GM12892 (cell line): ENCODE measurements at regions not wholly inside any gene's neighbourhood (a gene's known extent, or its start where the extent isn't known, plus 50 kb on each side); places are given as distances from the start of the nearest gene placed in this dataset.

ENCODE experiments used
- POLR2A ChIP-seq: IDR thresholded peaks from 2 replicates; pipeline ENCODE4 v1.6.1; 2011; ENCODE audit warnings: low read depth, low read length, control low read depth
- POLR2AphosphoS5 ChIP-seq: IDR thresholded peaks from 2 replicates; pipeline ENCODE4 v1.6.1; 2011; ENCODE audit warnings: low read depth, low read length, control low read depth
- TAF1 ChIP-seq: IDR thresholded peaks from 2 replicates; pipeline ENCODE4 v1.6.1; 2011; ENCODE audit warnings: low read depth, mild to moderate bottlenecking, control low read depth, low read length, borderline replicate concordance

DNA sequence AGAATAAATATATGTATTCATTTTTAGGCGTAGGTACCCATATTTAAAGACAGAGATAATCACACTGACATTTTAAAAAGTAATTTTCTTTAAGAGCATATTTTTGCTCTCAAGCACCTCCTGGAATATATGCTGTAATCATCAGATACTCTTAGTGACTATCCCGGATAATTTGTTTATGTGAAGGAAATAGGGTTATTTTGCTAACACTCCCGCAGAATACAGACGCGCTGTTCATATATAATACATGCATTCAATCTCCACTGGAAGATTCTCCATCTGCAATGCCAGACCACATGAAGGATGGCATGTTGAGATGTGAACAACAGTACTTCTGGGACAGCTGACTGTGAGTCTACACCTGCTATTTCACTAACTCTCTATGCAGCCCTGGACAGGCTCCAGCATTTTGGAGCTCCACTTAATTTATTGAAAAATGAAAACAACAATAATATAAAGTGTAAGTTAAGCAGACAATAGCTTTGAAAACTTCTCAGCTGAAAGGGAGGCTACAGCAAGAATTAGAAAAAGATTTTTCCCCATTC lies 430.6 kb downstream of the TMX3 start:
- TF ChIP-seq POLR2A (no peak), POLR2AphosphoS5 (no peak), TAF1 (no peak)
